ENCODE measurements at regions not wholly inside any gene's neighbourhood (a gene's known extent, or its start where the extent isn't known, plus 50 kb on each side); places are given as distances from the start of the nearest gene placed in this dataset.

GRCh38 chr2:6418291-6418690, 447.4 kb downstream of the CMPK2 start:
- no peak for DNase-seq (ENCODE audit: low read depth)

- no peak for DNase-seq (ENCODE audit: low read depth)
These were observed 444.5 kb downstream of the CMPK2 start for GRCh38 chr2:6421138-6421730.

GRCh38 chr2:6421888-6422287, 443.8 kb downstream of the CMPK2 start:
- DNase-seq (ENCODE audit: low read depth), result no peak

GRCh38 chr2:6423157-6423556, 442.6 kb downstream of the CMPK2 start:
- DNase-seq (ENCODE audit: low read depth), result no peak

- no peak for DNase-seq (ENCODE audit: low read depth)
These were observed 441.8 kb downstream of the CMPK2 start for GRCh38 chr2:6423944-6424343.

- DNase-seq (ENCODE audit: low read depth), result no peak
These were observed 440.7 kb downstream of the CMPK2 start for GRCh38 chr2:6425032-6425431.

- no peak for DNase-seq (ENCODE audit: low read depth)
These were observed 436.3 kb downstream of the CMPK2 start for GRCh38 chr2:6429210-6429986.

GRCh38 chr2:6434438-6434837, 431.3 kb downstream of the CMPK2 start:
- no peak for DNase-seq (ENCODE audit: low read depth)

- DNase-seq (ENCODE audit: low read depth), result no peak
These were observed 423.9 kb downstream of the CMPK2 start for GRCh38 chr2:6441800-6442199.

GRCh38 chr2:6442252-6442985, 423.3 kb downstream of the CMPK2 start:
- no peak for DNase-seq (ENCODE audit: low read depth)

- no peak for DNase-seq (ENCODE audit: low read depth)
These were observed 422.5 kb downstream of the CMPK2 start for GRCh38 chr2:6443061-6443823.

GRCh38 chr2:6444514-6444913, 421.2 kb downstream of the CMPK2 start:
- DNase-seq (ENCODE audit: low read depth), result no peak

- no peak for DNase-seq (ENCODE audit: low read depth)
These were observed 420.6 kb downstream of the CMPK2 start for GRCh38 chr2:6445156-6445555.

- DNase-seq (ENCODE audit: low read depth), result no peak
These were observed 418.6 kb downstream of the CMPK2 start for GRCh38 chr2:6446938-6447608.

GRCh38 chr2:6448893-6449292, 416.8 kb downstream of the CMPK2 start:
- DNase-seq (ENCODE audit: low read depth), result no peak

- no peak for DNase-seq (ENCODE audit: low read depth)
These were observed 416.4 kb downstream of the CMPK2 start for GRCh38 chr2:6449343-6449742.

- no peak for DNase-seq (ENCODE audit: low read depth)
These were observed 412.8 kb downstream of the CMPK2 start for GRCh38 chr2:6452702-6453481.

- DNase-seq (ENCODE audit: low read depth), result no peak
These were observed 411.3 kb downstream of the CMPK2 start for GRCh38 chr2:6454286-6454990.

GRCh38 chr2:6459138-6459537, 406.6 kb downstream of the CMPK2 start:
- no peak for DNase-seq (ENCODE audit: low read depth)

- DNase-seq (ENCODE audit: low read depth), result no peak
These were observed 395.2 kb downstream of the CMPK2 start for GRCh38 chr2:6470518-6470917.

Data from activated T-helper 1 cell treated with Interleukin-2 at 50 U/mL for 16 hours (primary cell).